ENCODE measurements at regions not wholly inside any gene's neighbourhood (a gene's known extent, or its start where the extent isn't known, plus 50 kb on each side); places are given as distances from the start of the nearest gene placed in this dataset.

DNA sequence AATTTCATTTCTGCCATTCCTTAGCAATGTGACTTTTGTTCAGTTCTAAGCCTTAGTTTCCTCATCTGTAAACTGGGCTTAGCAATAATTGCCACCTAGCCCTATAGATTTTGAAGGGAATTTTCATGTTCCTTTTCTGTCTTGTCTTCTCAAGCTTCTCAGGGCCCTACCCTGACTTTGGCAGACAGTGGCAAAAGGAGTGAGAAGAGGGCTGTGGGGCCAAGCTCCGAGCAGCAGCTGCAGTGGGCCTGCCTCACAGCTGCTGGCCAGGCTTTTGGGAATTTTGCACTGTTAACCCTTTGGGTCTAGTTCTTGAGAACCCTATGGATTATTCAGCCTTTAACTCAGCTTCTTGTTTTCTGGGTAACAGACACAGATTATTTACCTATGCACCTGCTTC, 67.6 kb upstream of the IGSF1 start:
- ATAC-seq (ENCODE audit: low FRiP score), result no peak
- TF ChIP-seq, protein P1, sequence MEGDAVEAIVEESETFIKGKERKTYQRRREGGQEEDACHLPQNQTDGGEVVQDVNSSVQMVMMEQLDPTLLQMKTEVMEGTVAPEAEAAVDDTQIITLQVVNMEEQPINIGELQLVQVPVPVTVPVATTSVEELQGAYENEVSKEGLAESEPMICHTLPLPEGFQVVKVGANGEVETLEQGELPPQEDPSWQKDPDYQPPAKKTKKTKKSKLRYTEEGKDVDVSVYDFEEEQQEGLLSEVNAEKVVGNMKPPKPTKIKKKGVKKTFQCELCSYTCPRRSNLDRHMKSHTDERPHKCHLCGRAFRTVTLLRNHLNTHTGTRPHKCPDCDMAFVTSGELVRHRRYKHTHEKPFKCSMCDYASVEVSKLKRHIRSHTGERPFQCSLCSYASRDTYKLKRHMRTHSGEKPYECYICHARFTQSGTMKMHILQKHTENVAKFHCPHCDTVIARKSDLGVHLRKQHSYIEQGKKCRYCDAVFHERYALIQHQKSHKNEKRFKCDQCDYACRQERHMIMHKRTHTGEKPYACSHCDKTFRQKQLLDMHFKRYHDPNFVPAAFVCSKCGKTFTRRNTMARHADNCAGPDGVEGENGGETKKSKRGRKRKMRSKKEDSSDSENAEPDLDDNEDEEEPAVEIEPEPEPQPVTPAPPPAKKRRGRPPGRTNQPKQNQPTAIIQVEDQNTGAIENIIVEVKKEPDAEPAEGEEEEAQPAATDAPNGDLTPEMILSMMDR (IDR thresholded peaks at IDR 0.05), result no peak
- no peak for DNase-seq (ENCODE audit: low spot score)

DNA sequence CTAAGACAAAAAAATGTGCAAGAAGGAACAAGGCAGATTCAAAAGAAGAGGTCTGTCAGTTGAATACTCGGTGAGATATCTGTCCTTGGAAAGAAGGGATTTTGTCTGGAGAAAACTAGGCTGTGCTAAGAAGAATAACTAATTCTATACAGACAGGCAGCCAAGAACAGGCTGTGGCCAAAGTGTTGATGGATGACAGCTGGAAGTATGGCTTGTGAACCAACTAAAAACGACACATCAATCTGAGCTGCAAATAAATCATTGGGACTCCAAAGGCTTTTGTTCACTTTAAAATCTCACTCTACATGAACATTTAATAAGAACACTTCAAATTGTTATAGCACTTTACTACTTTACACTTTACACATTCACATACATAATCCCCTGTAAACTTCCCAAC, 70.5 kb upstream of the IGSF1 start:
- TF ChIP-seq, protein P1 (IDR thresholded peaks at IDR 0.05), result no peak
- ATAC-seq (ENCODE audit: low FRiP score), result no peak
- DNase-seq (ENCODE audit: low spot score), result no peak

DNA sequence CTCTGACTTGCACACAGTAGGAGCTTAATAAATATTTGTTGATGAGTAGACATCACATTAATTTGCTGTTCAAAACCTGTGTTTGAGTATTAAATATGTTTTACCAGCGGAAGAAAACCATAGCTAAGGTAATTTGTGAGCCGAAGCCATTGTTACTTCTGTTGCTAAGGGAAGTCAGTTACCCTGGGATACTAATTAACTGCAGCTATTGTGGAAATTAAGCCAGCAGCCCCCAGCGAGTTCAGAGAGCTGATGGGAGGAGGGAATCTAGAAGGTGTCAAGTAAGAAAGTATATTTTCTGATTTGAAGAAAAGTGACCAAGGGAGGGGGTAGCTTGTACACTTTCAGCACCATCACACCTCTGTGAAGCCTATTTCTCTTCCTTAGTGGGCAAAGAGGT, 76.7 kb upstream of the IGSF1 start:
- TF ChIP-seq, protein P1 (IDR thresholded peaks at IDR 0.05), result no peak
- ATAC-seq (ENCODE audit: low FRiP score) (no peak), DNase-seq (ENCODE audit: low spot score) (no peak)

DNA sequence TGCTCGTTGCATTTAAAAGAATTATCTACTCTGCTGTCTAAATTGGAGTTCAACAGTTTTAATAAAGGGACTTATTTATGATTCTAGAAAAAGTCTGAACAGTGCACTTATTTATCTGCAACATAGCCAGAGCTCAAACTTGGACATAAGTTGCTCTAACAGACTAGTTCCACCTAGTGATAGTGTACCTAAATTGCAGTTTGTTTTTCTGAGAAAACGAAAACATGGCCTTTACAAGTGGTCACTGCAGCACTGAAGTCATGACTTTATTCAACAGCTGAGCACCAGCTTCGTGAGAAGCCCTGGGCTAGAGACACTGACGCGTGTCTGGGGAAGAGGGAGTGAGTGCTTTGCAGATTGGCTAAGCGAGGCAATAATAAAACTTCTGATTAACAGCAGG, 77.3 kb upstream of the IGSF1 start:
- DNase-seq (ENCODE audit: low spot score) (no peak), ATAC-seq (ENCODE audit: low FRiP score) (no peak)
- TF ChIP-seq, protein P1 (IDR thresholded peaks at IDR 0.05), result no peak

DNA sequence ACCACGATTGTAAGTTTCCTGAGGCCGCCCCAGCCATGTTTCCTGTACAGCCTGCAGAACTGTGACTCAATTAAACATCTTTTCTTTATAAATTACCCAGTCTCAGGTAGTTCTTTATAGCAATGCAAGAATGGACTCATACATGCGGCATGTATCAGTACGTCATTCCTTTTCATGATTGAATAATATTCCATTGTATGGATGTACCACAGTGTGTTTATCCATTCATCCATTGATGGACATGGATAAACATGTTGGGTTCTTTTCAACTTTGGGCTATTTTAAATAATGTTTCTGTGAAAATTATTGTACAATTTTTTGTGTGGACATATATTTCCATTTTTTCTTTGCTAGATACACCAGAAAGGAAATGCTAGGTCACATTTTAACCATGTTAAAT, 99.2 kb upstream of the IGSF1 start:
- DNase-seq (ENCODE audit: low spot score) (no peak), ATAC-seq (ENCODE audit: low FRiP score) (no peak)
- TF ChIP-seq, protein P1 (IDR thresholded peaks at IDR 0.05), result no peak

DNA sequence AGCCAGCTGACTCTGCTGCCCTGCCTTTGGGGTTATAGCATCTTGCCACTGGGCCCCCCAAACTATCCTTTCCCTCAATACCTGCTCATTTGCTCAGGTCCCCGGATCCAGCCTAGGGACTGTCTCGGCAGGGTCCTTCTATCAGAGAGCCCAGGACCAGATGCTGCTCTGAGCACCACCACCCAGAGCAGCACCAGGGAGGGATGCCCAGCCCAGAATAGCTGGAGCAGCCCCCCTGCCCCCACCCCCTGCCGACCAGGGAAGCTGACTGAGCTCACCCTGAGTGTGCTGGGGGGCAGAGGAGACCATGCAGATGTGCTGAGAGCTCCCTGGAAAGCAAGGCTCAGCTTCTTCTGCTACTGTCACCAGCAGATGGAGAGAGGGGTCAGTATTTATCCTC, 103.6 kb upstream of the IGSF1 start:
- TF ChIP-seq, protein P1 (IDR thresholded peaks at IDR 0.05), result no peak
- DNase-seq (ENCODE audit: low spot score) (no peak), ATAC-seq (ENCODE audit: low FRiP score) (no peak)

DNA sequence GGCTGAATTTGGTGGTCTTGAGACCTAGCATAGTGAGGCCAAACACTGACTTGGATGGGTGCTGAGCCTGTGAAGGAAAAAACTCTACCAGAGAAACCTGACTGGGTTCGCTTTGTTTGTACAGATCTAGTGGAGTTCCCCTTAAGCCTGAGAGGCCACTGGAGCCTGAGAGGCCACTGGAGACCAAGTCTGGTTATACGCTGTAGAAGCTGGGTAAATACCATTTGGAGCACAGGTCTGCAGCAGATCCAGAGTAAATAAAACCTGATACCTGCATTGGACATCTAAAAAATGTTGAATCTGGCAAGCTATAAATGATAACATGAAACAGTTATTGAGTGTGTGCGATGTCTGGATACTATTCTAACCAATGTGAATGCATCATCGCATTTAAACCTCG, 104.3 kb upstream of the IGSF1 start:
- ATAC-seq (ENCODE audit: low FRiP score), result no peak
- no peak for DNase-seq (ENCODE audit: low spot score)
- TF ChIP-seq, protein P1 (IDR thresholded peaks at IDR 0.05), result no peak
